T47D (cell line): ENCODE measurements at regions not wholly inside any gene's neighbourhood (a gene's known extent, or its start where the extent isn't known, plus 50 kb on each side); places are given as distances from the start of the nearest gene placed in this dataset.
"Not testable (repeated sequence)": the region's sequence is repeated elsewhere in the genome, so short reads cannot be mapped to it uniquely, and the experiment has no call there.

ENCODE experiments used
- DNase-seq, 2 experiments: peaks; one replicate each; pipeline versions ENCODE4 v3.0.0 to v3.0.0-alpha.2; 2011 to 2012; ENCODE audit warnings: low read depth in 1 of 2, low spot score in 1 of 2
- JUND ChIP-seq: IDR thresholded peaks from 2 replicates; pipeline ENCODE4 v1.6.1; 2012; ENCODE audit warnings: low read depth
- in situ Hi-C: cut with HindIII; loops from 2 replicates; pipeline ENCODE4 v1.10.0; 2016; ENCODE audit warnings: low sequenced_read_pairs, low pct_unique_long_range_greater_than_20kb

DNA sequence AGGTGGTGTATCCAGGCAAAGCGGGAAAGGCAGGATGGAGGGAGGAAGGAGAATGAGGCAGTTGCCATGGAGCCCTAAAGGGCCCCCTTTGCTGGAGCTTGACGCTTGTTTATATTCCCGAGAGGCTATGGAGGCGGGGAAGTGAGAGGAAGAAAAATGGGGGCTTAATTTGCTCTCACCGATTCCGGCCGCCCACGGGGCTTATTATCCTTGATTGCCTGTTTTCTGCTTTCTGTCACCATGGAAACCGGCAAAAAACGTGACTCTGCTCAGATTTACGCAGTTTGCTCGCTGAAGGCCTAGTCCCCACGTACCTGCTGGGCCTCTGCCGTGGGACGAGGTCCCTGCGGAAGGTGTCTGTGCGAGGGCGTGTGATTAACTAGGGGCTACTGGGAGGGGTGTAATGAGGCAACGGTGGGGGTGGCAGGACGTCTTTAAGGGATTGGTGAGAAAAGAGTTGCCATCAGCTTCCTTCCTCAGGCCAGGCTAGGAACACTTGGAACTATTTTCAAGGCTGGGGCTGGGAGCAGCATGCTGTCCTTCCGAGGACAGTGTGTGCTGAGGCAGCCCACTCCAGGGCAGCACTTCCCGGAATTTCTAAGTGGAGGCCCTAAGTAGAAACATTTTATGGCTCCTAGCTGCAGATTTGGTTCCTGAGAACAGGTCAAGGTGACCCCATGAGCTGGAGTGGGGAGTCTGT lies 110.8 kb upstream of the NDN start:
- in situ Hi-C loops = no loop called here
- DNase-seq = no peak
- TF ChIP-seq JUND = no peak

DNA sequence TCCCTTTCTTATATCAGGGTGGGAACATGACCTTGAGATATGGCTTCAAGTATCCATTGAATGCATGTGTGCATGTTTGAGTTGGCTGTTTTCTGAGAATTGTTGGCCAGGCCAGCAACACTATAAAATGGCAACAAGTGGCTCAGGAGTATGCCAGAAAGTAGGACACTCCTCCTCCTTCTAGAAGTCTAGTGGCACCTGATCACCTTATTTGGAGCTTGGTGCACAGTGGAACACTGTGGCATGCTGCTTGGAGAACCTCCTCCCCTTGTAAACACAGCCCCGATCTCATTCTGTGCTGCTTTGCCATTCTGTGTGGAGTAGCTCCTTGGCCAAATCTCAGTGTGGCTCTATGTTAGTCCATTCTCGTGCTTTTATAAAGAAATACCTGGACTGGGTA lies 114.8 kb upstream of the NDN start:
- TF ChIP-seq JUND = no peak
- no peak for DNase-seq
- in situ Hi-C loops = no loop called here

GRCh38 chr15:23802896-23803435 lies 115.9 kb upstream of the NDN start:
- DNase-seq, in situ Hi-C loops: not testable (repeated sequence)

- in situ Hi-C loops = no loop called here
- DNase-seq = no peak
- TF ChIP-seq JUND = no peak
Observed at GRCh38 chr15:23806980-23807379, 119.9 kb upstream of the NDN start.

DNA sequence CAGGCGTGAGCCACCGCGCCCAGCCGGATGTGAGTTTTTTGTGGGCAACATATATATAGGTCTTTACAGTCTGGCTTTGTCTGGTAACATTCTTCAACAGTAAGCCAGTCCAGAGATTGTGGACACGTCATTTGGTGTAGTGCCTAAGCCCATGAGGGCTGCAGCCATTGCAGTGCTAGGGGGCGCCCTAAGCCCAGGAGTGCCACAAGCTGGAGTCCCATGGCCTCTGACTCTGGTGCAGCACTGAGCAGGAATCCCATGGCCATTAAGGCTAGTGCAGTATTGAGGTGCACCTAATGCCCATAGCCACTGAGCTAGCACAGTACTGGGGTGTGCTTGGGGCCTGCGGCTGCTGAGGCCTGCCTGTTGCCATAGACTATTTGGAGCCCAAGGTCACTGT lies 136.4 kb upstream of the NDN start:
- DNase-seq = peak in 1 of 2 experiments; percentile 40
- no peak for TF ChIP-seq JUND
- in situ Hi-C loops = no loop called here

GRCh38 chr15:23828786-23829185 lies 141.7 kb upstream of the NDN start:
- in situ Hi-C loops = no loop called here
- TF ChIP-seq JUND = no peak
- DNase-seq = no peak

GRCh38 chr15:23835953-23836352 lies 148.8 kb upstream of the NDN start:
- TF ChIP-seq JUND = no peak
- in situ Hi-C loops = no loop called here
- DNase-seq = no peak

DNA sequence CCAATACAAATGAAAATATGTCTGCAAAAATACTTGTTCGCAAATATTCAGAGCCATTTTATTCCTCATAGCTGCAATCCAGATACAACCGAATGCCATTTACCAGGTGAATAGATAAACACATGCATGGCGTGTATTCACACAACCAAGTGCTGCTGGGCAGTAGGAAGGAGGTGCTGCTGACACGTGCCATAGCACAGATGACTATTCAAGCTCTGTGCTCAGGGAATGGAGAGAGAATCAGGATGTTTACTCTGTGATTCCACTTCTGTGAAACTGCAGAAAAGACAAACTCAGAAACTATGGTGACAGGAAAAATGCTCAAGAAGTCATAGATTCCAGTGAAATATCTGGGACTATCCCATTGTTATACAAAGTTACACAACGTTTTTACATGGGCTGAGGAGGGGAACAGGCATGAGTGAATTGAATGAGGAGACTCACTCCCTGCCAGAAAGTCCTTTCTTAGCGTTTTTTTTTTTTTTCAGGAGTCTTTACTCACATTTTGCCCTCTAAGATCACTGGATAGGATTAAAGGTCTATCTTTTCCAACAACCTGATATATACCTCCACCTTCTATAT lies 152.9 kb upstream of the NDN start:
- in situ Hi-C loops = no loop called here

DNA sequence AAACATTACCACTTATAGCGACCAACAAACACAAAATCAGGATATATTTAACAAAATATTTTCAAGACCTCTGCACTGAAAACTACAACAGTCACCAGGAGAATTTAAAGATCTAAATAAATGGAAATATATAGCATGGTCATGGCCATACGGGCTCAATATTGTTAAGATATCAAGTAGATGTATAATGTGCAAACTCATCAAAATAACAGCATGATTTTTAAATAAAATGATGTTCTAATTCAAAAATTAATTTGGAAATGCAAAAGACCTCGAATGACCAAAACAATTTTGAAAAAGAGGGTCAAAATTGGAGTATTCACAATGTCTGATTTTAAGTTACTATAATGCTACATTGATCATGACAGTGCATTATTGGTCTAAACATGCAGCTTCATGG lies 159.1 kb upstream of the NDN start:
- in situ Hi-C loops = no loop called here
- no peak for DNase-seq
- TF ChIP-seq JUND = no peak

More for the DNA sequence above, 152.9 kb upstream of the NDN start:
- TF ChIP-seq JUND = no peak
- DNase-seq = no peak

- TF ChIP-seq JUND = no peak
- in situ Hi-C loops = loop anchor here (25.0 kb wide), 1 partner anchor 213 kb away; the partner anchor contains the start of gene MAGEL2
- DNase-seq = no peak
Observed at GRCh38 chr15:23850666-23851065, 163.6 kb upstream of the NDN start.

DNA sequence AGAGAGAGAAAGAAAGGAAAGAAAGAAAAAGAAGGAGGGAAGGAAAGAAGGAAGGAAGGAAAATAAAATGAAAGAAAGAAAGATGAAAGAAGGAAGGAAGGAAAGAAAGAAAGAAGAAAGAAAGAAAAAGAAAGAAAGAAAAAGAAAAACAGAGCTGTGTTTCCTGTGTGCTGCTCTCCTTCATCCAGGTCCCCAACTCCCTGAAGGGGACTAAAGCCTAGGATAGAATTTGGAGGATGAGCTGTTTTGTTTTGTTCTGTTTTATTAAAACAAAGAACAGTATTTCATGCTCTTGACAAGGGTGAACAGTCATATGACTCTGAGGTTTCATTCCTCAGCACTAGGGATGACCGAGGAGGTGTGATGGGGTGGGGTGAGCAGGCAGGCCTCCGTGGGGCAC lies 164.8 kb upstream of the NDN start:
- TF ChIP-seq JUND = no peak
- in situ Hi-C loops = loop anchor here (25.0 kb wide), 1 partner anchor 215 kb away; the partner anchor contains the start of gene MAGEL2
- DNase-seq = no peak

DNA sequence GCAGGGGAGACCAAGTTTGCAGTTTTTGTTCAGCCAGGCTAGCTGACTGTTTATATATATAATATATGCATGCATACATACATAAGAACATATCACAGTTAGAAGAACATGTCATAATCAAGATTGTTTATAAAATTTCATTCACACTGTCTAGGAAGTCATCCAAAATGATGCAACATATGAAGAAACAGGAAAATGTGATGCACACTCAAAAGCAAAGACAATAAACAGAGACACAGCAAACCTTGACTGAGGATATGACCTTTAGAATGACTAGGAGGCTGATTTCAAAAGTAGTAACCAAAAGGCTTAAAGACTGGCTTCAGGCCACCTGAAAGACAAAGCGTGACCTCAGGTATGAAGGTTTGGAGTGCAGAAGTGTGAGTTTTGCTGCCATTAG lies 166.2 kb upstream of the NDN start:
- TF ChIP-seq JUND = no peak
- no peak for DNase-seq
- in situ Hi-C loops = loop anchor here (25.0 kb wide), 1 partner anchor 216 kb away; the partner anchor contains the start of gene MAGEL2

DNA sequence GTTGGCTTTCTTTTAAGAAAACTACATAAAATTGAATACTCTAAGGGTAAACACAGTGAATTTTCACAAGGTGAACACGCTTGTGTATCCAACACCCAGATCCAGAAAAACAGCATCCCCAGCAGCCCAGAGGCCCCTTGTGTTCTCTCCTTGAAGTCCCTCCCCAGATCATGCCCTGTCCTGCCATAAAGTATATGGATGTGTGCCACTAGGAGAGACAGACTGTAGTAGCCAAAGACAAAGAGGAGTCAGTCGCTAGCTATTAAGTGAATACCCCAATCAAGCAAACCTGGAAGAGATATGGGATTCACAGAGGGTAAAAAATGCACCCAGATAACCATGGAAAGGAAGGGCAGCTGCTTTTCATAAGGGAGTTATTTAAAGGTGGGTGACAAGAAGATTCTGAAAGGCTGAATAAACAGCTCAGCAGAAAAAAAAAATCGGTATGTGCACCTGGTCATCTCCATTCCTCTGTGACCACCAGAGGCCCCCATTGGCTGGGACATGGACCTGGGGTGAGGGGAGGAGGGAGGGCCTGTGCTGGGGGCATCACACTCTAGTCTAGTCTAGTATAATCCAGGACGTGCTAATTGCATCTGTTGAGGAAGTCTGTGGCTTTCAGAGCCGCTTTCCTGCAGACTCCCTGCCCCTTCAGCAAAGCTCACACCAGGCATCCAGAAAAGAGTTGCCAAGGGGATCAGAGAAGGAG lies 167.3 kb upstream of the NDN start:
- TF ChIP-seq JUND = no peak
- in situ Hi-C loops = loop anchor here (25.0 kb wide), 1 partner anchor 217 kb away; the partner anchor contains the start of gene MAGEL2
- no peak for DNase-seq
